HG03432 (cell line): ENCODE measurements at regions not wholly inside any gene's neighbourhood (a gene's known extent, or its start where the extent isn't known, plus 50 kb on each side); places are given as distances from the start of the nearest gene placed in this dataset.

Experiments used
- ATAC-seq: cut with Tn5 transposase; IDR thresholded peaks from one replicate; pipeline ENCODE4 v1.9.1; 2021; ENCODE audit warnings: mild to moderate bottlenecking, moderate library complexity; ENCODE audit not compliant: unreplicated experiment

DNA sequence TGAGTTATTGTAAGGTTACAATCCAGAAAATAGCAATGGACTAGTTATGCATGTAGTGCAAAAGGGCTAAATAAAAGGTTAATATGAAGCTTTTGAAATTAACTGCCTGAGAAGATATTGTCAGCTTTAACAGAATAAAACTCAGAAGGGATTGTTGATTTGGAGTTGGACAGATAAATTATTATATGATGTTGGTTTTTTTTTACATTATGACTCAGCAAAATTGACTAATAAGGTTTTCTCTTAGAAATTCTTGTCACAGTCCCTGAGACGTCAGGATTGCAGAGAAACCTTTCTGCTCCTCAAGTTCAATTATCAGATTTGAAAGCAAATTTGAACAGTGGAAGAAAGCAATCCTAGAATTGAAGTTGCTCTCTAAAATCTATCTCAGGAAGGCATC, 946.9 kb downstream of the CBLN2 start:
- ATAC-seq: no peak

DNA sequence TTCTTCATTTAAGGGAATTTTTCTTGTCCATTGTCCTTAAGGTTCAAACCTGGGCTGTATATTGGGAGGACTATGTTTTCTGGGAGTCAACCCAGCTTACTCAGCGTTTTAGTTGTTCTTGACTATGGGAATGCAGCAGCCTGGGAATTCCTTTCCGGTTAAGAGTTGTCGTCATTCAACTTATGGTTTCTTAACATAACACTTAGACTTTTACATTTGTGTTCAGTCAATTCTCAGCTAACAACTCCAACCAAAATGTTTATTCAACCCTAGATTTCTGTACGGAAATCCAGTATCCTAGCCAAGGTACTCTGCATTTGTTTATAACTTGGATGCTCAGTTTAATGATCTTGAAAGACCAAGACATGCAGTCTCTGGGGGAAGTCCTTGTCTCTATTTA, 960.9 kb downstream of the CBLN2 start:
- ATAC-seq: no peak

- ATAC-seq: no peak
Observed at GRCh38 chr18:71554686-71555085, 989.5 kb downstream of the CBLN2 start.

DNA sequence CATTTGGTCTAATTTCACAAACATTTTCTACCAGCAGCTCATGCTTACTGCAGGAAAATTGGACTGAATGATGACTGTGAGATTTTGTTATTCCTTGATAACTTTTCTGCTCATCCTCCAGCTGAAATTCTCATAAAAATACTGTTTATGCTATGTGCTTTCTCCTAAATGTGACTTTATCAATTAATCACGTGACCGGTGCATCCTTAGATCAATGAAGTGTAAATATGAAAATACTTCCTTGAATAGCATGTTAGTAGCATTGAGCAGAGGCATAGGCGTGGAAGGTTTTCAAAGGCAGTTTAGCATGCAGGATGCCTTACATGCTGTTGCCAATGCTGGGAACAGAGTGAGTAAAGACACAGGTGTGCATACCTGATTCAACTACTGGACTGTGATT, 1002.5 kb downstream of the CBLN2 start:
- ATAC-seq: no peak

GRCh38 chr18:71529703-71530303, 1014.3 kb downstream of the CBLN2 start:
- no peak for ATAC-seq

DNA sequence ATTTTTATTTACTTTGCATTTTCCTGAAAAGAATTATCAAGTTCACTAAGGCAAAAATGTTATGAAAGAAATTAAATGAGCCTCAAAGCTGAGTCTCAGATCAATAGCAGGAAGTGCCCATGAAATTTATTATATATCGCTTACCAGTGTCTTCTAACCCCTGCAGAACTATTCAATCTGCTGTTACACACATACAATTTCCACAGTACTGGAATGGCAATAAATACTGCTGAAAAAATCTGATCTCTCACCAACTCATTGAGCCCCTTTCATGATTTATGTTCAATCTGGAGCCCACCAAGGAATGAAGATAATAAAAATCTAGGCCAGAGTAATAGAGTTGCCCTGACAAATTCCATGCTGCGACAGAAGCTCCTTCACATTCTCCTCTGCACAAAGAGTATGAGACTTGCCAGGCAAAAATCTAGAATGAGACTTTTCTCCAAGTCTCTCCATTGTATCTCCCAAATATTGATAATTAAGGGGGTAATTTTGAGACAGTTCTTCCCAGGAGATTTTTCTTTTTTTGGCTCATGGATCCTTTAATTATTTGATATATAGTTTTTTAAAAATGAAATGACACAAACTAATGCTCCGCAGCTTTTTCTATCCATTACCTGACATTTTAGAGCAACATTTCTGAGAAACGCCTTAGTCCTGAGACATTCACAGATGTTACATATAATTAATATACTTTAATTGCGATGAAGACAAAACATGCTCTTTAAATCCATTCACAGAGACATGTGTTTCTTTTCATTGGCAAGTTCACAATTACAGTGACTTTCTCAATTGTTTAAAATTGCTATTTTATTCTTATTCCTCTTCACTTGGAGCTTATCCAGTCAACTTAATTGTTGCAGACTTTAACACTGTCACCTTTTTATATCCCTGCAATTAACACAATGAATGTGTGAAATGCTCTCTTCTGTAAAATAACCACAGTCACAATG, 1020.4 kb downstream of the CBLN2 start:
- no peak for ATAC-seq

DNA sequence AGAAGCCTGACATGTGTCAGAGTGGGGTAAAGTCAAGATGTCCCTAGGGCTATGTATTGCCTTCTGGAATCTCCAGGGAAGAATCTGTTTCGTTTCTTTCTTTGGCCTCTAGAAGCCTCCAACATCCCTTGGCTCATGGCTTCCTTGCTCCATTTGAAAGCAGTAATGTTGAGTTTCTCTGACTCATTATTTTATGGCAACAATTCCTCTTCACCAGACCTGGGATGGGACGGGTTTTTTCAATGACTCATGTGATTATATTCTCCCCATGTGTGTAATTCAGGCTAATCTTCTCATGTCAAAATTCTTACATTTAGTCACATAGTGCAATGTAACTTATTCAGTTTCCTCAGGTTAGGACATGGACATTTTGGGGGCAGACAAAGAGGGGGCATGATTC, 1038.6 kb downstream of the CBLN2 start:
- ATAC-seq: no peak

GRCh38 chr18:71503222-71503621, 1040.9 kb downstream of the CBLN2 start:
- no peak for ATAC-seq

- no peak for ATAC-seq
Observed at GRCh38 chr18:71485611-71486010, 1058.5 kb downstream of the CBLN2 start.

DNA sequence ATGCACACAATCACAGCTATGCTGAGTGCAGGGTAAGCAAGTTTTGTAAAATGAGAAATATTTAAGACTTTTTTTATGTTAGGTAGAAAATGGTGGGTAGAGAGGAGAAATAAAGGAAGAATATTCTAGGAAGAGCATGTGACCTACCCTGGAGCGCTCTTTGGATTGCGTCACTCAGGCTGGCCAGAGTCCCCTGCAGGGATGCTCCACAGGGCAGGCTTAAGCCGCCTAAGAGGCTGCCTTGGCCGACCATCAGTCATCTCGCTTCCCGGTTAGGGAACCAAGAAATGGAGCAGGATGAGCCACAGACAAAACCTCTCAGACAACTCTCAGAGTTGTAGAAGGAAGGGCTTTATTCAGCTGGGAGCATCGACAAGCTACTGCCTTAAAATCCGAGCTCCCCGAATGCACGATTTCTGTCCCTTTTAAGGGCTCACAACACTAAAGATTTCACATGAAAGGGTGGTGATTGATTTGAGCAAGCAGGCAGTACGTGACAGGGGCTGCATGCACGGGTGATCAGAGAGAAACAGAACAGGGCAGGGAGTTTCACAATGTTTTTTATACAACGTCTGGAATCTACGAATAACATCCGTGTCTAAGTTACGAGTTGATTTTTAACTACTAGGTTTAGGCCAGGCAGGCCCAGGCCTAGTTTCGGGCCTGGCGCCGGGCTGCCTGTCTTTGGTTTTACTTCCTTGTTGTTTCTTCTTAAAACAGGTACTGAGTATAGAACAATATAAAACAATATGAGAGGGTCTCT, 1072.0 kb downstream of the CBLN2 start:
- ATAC-seq: no peak

- no peak for ATAC-seq
Observed at GRCh38 chr18:71456206-71456605, 1087.9 kb downstream of the CBLN2 start.

GRCh38 chr18:71450257-71450656, 1093.9 kb downstream of the CBLN2 start:
- no peak for ATAC-seq

- no peak for ATAC-seq
Observed at GRCh38 chr18:71443706-71444480, 1100.2 kb downstream of the CBLN2 start.

DNA sequence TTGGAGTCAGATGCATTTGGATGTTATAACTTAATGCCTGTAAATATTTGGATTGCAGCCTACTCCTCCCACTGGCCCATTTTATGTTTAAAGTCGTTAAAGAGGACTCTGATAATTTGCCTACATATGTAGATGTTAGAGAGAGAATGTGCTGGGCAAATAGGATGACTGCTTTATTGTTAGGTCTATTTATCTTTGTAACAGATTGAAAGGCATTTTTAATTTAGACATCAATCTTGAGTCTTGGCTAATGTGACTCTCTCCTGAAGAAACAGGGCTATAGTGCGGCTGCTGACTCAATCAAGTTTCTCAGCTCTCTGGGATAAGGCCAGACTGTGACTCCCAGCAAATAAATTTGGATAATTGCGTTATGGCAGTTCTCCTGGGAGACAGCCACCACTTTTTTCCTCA, 1101.4 kb downstream of the CBLN2 start:
- no peak for ATAC-seq

- ATAC-seq: no peak
Observed at GRCh38 chr18:71441156-71441555, 1103.0 kb downstream of the CBLN2 start.

GRCh38 chr18:71437511-71437910, 1106.6 kb downstream of the CBLN2 start:
- ATAC-seq: no peak

DNA sequence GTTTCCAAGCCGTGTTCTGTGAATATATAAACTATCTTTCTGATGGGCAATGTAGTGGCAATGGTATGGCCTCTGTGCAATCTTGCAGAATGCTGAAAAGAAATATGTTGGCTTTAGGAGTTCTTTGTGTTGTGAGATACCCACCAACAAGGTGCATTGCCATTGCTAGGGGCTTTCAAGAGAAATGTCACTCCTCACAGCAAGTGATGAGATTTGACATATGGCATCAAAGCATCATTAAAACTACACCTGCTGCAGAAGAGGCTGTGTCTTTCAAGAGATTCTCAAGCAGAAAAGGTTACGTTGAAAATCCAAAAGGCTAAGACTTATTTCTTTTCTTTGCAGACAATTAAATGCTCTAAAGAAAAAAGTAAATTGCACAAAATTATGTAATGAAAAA, 1110.8 kb downstream of the CBLN2 start:
- ATAC-seq: no peak

- ATAC-seq: no peak
Observed at GRCh38 chr18:71431689-71432088, 1112.5 kb downstream of the CBLN2 start.

GRCh38 chr18:71431171-71431570, 1113.0 kb downstream of the CBLN2 start:
- ATAC-seq: no peak

- no peak for ATAC-seq
Observed at GRCh38 chr18:71426441-71426840, 1117.7 kb downstream of the CBLN2 start.
